IMR-90 (cell line): ENCODE measurements at regions not wholly inside any gene's neighbourhood (a gene's known extent, or its start where the extent isn't known, plus 50 kb on each side); places are given as distances from the start of the nearest gene placed in this dataset.

Source experiments
- ATAC-seq: fragments of 200-7000 bp; cut with Tn5 transposase; 2 replicates; pipeline ENCODE4 v1.9.1; 2020; ENCODE audit warnings: low read depth, mild to moderate bottlenecking, moderate library complexity
- BruUV-seq: library from RNA; stranded (reverse); fragments of 400-500 nt; replicated peaks from 2 replicates; lab custom pipeline; 2021; lab: Mats Ljungman, UMichigan
- CTCF ChIA-PET: fragments of 300-600 bp; formaldehyde crosslinking; extraction: SDS; loops from one replicate; lab custom pipeline; 2021; ENCODE audit warnings: antibody characterized with exemption; lab: Yijun Ruan, JAX
- POLR2A ChIA-PET: fragments of 300-600 bp; sonication (Branson Sonifier 250); formaldehyde crosslinking; loops from one replicate; lab custom pipeline; 2022; ENCODE audit warnings: antibody characterized with exemption; ENCODE audit not compliant: unreplicated experiment; lab: Charles Lee
- DNase-seq: peaks from one replicate; pipeline ENCODE4 v3.0.0; 2013
- H2AFZ ChIP-seq: replicated peaks from 2 replicates; pipeline ENCODE3; 2013; ENCODE audit warnings: low read length, mild to moderate bottlenecking; ENCODE audit not compliant: poor library complexity
- H2AK5ac ChIP-seq: 2 replicates; pipeline ENCODE4 v1.6.1; 2013; ENCODE audit warnings: low read depth, low read length, inconsistent platforms
- H2AK9ac ChIP-seq: replicated peaks from 2 replicates; pipeline ENCODE3; 2013; ENCODE audit warnings: mild to moderate bottlenecking, low read depth, low read length, moderate library complexity; ENCODE audit not compliant: poor library complexity
- H2BK120ac ChIP-seq: 2 replicates; pipeline ENCODE4 v1.6.1; 2013; ENCODE audit warnings: low read depth, low read length, inconsistent platforms
- H2BK15ac ChIP-seq: 3 replicates; pipeline ENCODE4 v1.6.1; 2013; ENCODE audit warnings: low read depth, low read length, inconsistent platforms
- H2BK20ac ChIP-seq: 2 replicates; pipeline ENCODE4 v1.6.1; 2013; ENCODE audit warnings: low read depth, mild to moderate bottlenecking, inconsistent platforms, low read length, moderate library complexity
- H2BK5ac ChIP-seq: 2 replicates; pipeline ENCODE4 v1.6.1; 2013; ENCODE audit warnings: mild to moderate bottlenecking, low read depth, low read length, inconsistent platforms; ENCODE audit not compliant: poor library complexity, severe bottlenecking
- H3K14ac ChIP-seq: replicated peaks from 2 replicates; pipeline ENCODE4 v1.6.1; 2013; ENCODE audit warnings: low read depth, low read length, inconsistent platforms
- H3K18ac ChIP-seq: 2 replicates; pipeline ENCODE4 v1.6.1; 2013; ENCODE audit warnings: low read depth, low read length, control low read depth
- H3K23ac ChIP-seq: 2 replicates; pipeline ENCODE4 v1.6.1; 2013; ENCODE audit warnings: low read depth, low read length, inconsistent platforms
- H3K27ac ChIP-seq: 2 replicates; pipeline ENCODE4 v1.5.1; 2013; ENCODE audit warnings: mild to moderate bottlenecking, control low read depth, low read length; ENCODE audit not compliant: insufficient read depth
- H3K27me3 ChIP-seq: 2 replicates; pipeline ENCODE4 v1.6.1; 2013; ENCODE audit warnings: low read length; ENCODE audit not compliant: control insufficient read depth, insufficient read depth
- H3K36me3 ChIP-seq: 2 replicates; pipeline ENCODE4 v1.6.1; 2013; ENCODE audit warnings: low read length, mixed read lengths; ENCODE audit not compliant: control insufficient read depth, insufficient read depth
- H3K4ac ChIP-seq: 2 replicates; pipeline ENCODE4 v1.6.1; 2013; ENCODE audit warnings: low read depth, low read length, inconsistent platforms
- H3K4me1 ChIP-seq: 2 replicates; pipeline ENCODE4 v1.6.1; 2013; ENCODE audit warnings: low read length, mixed read lengths; ENCODE audit not compliant: control insufficient read depth, insufficient read depth
- H3K4me2 ChIP-seq: 2 replicates; pipeline ENCODE4 v1.6.1; 2013; ENCODE audit warnings: low read depth, mild to moderate bottlenecking, control low read depth, low read length, moderate library complexity
- H3K4me3 ChIP-seq: 2 replicates; pipeline ENCODE4 v1.5.1; 2013; ENCODE audit warnings: low read depth, mild to moderate bottlenecking, control low read depth, low read length, moderate library complexity; ENCODE audit not compliant: insufficient read depth
- H3K56ac ChIP-seq: 2 replicates; pipeline ENCODE4 v1.6.1; 2013; ENCODE audit warnings: low read length, inconsistent platforms; ENCODE audit not compliant: insufficient read depth; ENCODE audit errors: extremely low read depth
- H3K79me1 ChIP-seq, 2 experiments: 2 replicates each; pipeline ENCODE4 v1.6.1; 2013; ENCODE audit warnings: low read length in 2 of 2, inconsistent platforms in 1 of 2, low read depth in 1 of 2
- H3K9ac ChIP-seq: 2 replicates; pipeline ENCODE4 v1.6.1; 2013; ENCODE audit warnings: low read depth, low read length, control low read depth
- H3K9me1 ChIP-seq: 2 replicates; pipeline ENCODE4 v1.6.1; 2013; ENCODE audit warnings: low read length, inconsistent platforms; ENCODE audit not compliant: insufficient read depth
- H3K9me3 ChIP-seq: 2 replicates; pipeline ENCODE4 v1.6.1; 2013; ENCODE audit warnings: low read length; ENCODE audit not compliant: control insufficient read depth, insufficient read depth
- H4K20me1 ChIP-seq: 2 replicates; pipeline ENCODE4 v1.6.1; 2013; ENCODE audit warnings: low read length, inconsistent platforms; ENCODE audit not compliant: insufficient read depth
- H4K5ac ChIP-seq: 2 replicates; pipeline ENCODE4 v1.6.1; 2013; ENCODE audit warnings: mild to moderate bottlenecking, low read depth, low read length, control low read depth
- H4K8ac ChIP-seq, 2 experiments: 2 replicates each; pipeline ENCODE4 v1.6.1; 2013; ENCODE audit warnings: low read depth in 2 of 2, low read length in 2 of 2, control low read depth in 1 of 2, inconsistent platforms in 1 of 2
- H4K91ac ChIP-seq: 2 replicates; pipeline ENCODE4 v1.6.1; 2013; ENCODE audit warnings: low read depth, low read length, inconsistent platforms; ENCODE audit not compliant: insufficient read depth
- BHLHE40 ChIP-seq: fragments of 150-350 bp; IDR thresholded peaks from 2 replicates; pipeline ENCODE4 v1.6.1; 2016; ENCODE audit warnings: mild to moderate bottlenecking, low read depth, low read length
- CEBPB ChIP-seq: IDR thresholded peaks from 2 replicates; pipeline ENCODE4 v1.6.1; 2012; ENCODE audit warnings: low read depth, low read length, improper control_type of control experiment
- CHD1 ChIP-seq: IDR thresholded peaks from 2 replicates; pipeline ENCODE4 v1.6.1; 2012; ENCODE audit warnings: low read depth, low read length, improper control_type of control experiment
- CTCF ChIP-seq: conservative IDR thresholded peaks from 2 replicates; pipeline ENCODE4 v1.5.1; 2012; ENCODE audit warnings: mild to moderate bottlenecking, low read depth, low read length, improper control_type of control experiment
- ELK1 ChIP-seq: fragments of 150-350 bp; IDR thresholded peaks from 2 replicates; pipeline ENCODE4 v1.6.1; 2016; ENCODE audit warnings: low read depth, mild to moderate bottlenecking, low read length, moderate library complexity, borderline replicate concordance
- FOS ChIP-seq: fragments of 150-350 bp; IDR thresholded peaks from 2 replicates; pipeline ENCODE4 v1.6.1; 2016; ENCODE audit warnings: low read depth, low read length
- MAFK ChIP-seq: IDR thresholded peaks from 2 replicates; pipeline ENCODE4 v1.6.1; 2012; ENCODE audit warnings: low read depth, low read length, improper control_type of control experiment
- MAZ ChIP-seq: IDR thresholded peaks from 2 replicates; pipeline ENCODE4 v1.6.1; 2012; ENCODE audit warnings: low read depth, mild to moderate bottlenecking, low read length, improper control_type of control experiment, moderate library complexity, borderline replicate concordance
- MXI1 ChIP-seq: IDR thresholded peaks from 2 replicates; pipeline ENCODE4 v1.6.1; 2012; ENCODE audit warnings: low read depth, mild to moderate bottlenecking, low read length, moderate library complexity, borderline replicate concordance
- NFE2L2 ChIP-seq: fragments of 150-350 bp; IDR thresholded peaks from 2 replicates; pipeline ENCODE4 v1.6.1; 2016; ENCODE audit warnings: low read depth, mild to moderate bottlenecking, low read length
- POLR2A ChIP-seq: IDR thresholded peaks from 2 replicates; pipeline ENCODE4 v1.6.1; 2012; ENCODE audit warnings: mild to moderate bottlenecking, low read depth, low read length
- RAD21 ChIP-seq: IDR thresholded peaks from 2 replicates; pipeline ENCODE4 v1.6.1; 2012; ENCODE audit warnings: low read length, improper control_type of control experiment
- RCOR1 ChIP-seq: IDR thresholded peaks from 2 replicates; pipeline ENCODE4 v1.6.1; 2012; ENCODE audit warnings: mild to moderate bottlenecking, low read length, improper control_type of control experiment; ENCODE audit not compliant: insufficient replicate concordance
- RFX5 ChIP-seq: IDR thresholded peaks from 2 replicates; pipeline ENCODE4 v1.8.0; 2012; ENCODE audit warnings: low read depth, mild to moderate bottlenecking, low read length, moderate library complexity
- SMC3 ChIP-seq: fragments of 150-350 bp; IDR thresholded peaks from 2 replicates; pipeline ENCODE4 v1.6.1; 2016; ENCODE audit warnings: low read depth, mild to moderate bottlenecking, antibody characterized with exemption, low read length, moderate library complexity
- USF2 ChIP-seq: fragments of 150-350 bp; IDR thresholded peaks from 2 replicates; pipeline ENCODE4 v1.6.1; 2017; ENCODE audit warnings: mild to moderate bottlenecking, antibody characterized with exemption, low read length, low read depth
- WGBS, 2 experiments: methylation state at CpG; one replicate each; pipeline versions ENCODE4 v1.1.5 to v1.1.7; 2013; ENCODE audit warnings: missing lambda C conversion rate in 2 of 2; ENCODE audit not compliant: insufficient read length in 1 of 2; ENCODE audit errors: extremely low coverage in 2 of 2; 5-methylcytosine and 5-hydroxymethylcytosine counted together
- dilution Hi-C: fragments of 300-500 bp; cut with HindIII; formaldehyde crosslinking; loops from one replicate; pipeline ENCODE4 v1.14.3; 2018; ENCODE audit warnings: low sequenced_read_pairs; ENCODE audit not compliant: unreplicated experiment
- in situ Hi-C: fragments of 300-500 bp; cut with MboI; formaldehyde crosslinking; loops from 3 replicates; pipeline ENCODE4 v1.14.3; 2019; ENCODE audit warnings: low sequenced_read_pairs, inconsistent platforms, mixed read lengths
- intact Hi-C: fragments of 100-400 bp; cut with micrococcal nuclease; formaldehyde crosslinking; loops from 2 replicates; pipeline ENCODE4 v1.10.0; 2022

GRCh38 chr6:91506509-91506908 is 919.6 kb upstream of the MAP3K7 start:
- Histone ChIP-seq H4K8ac (no peak overlapping the region), H3K18ac (no peak overlapping the region), H3K9me3 (no peaks in the 10 kb centered on the region), H3K36me3 (no peaks in the 10 kb centered on the region), H3K4me1 (no peaks in the 10 kb centered on the region), H3K79me1 (no peaks in the 10 kb centered on the region), H2BK120ac (no peak overlapping the region), H2BK5ac (no peak overlapping the region), H3K4me2 (no peak overlapping the region), H3K27me3 (no peaks in the 10 kb centered on the region), H3K23ac (no peak overlapping the region), H2BK20ac (no peak overlapping the region), H2AK5ac (no peak overlapping the region), H3K4ac (no peak overlapping the region), H2AK9ac (no peak overlapping the region), H2BK15ac (no peak overlapping the region), H3K56ac (no peak overlapping the region), H4K20me1 (no peaks in the 10 kb centered on the region), H3K4me3 (no peak overlapping the region), H3K9me1 (no peaks in the 10 kb centered on the region), H3K9ac (no peak overlapping the region), H3K14ac (no peak overlapping the region), H3K27ac (no peak overlapping the region), H4K5ac (no peak overlapping the region), H2AFZ (no peak overlapping the region), H4K91ac (no peak overlapping the region)
- ChIA-PET CTCF (no interaction called here), POLR2A (no interaction called here)
- no peak for DNase-seq
- BruUV-seq = no TSS peak
- intact Hi-C loops = no loop called here
- no peak for TF ChIP-seq MXI1
- TF ChIP-seq SMC3 = no peak
- no peak for TF ChIP-seq RCOR1
- TF ChIP-seq USF2 = no peak
- TF ChIP-seq ELK1 = no peak
- no peak for TF ChIP-seq NFE2L2
- TF ChIP-seq CHD1 = no peak
- TF ChIP-seq MAZ = no peak
- no peak for TF ChIP-seq FOS
- TF ChIP-seq CEBPB = no peak
- TF ChIP-seq RFX5 = no peak
- TF ChIP-seq BHLHE40 = no peak
- TF ChIP-seq POLR2A = no peak
- TF ChIP-seq RAD21 = no peak
- TF ChIP-seq CTCF = no peak
- TF ChIP-seq MAFK = no peak
- WGBS, 2 experiments = no CpG with 5 or more reads among the region's 5 CpGs
- in situ Hi-C loops = no loop called here
- dilution Hi-C loops = no loop called here
- no peak for ATAC-seq
